ENCODE measurements at regions not wholly inside any gene's neighbourhood (a gene's known extent, or its start where the extent isn't known, plus 50 kb on each side); places are given as distances from the start of the nearest gene placed in this dataset.

GRCh38 chrX:77162777-77163176 lies 284.4 kb upstream of the FGF16 start:
- CTCF ChIA-PET = no interaction called here
- Mint-ChIP-seq H3K27ac (ENCODE audit: unreplicated experiment) (no peak overlapping the region), H3K9me3 (ENCODE audit: low read depth, unreplicated experiment) (peaks cover 12% of the 10 kb centered on the region), H3K4me1 (ENCODE audit: low read depth, unreplicated experiment) (no peaks in the 10 kb centered on the region), H3K27me3 (ENCODE audit: unreplicated experiment) (no peaks in the 10 kb centered on the region), H3K4me3 (ENCODE audit: low read depth, unreplicated experiment) (no peak overlapping the region), H3K36me3 (ENCODE audit: insufficient read depth, unreplicated experiment) (no peaks in the 10 kb centered on the region)
- no peak for DNase-seq
- intact Hi-C loops (cut with micrococcal nuclease; ENCODE audit: unreplicated experiment) = no loop called here
- TF ChIP-seq, protein P1, sequence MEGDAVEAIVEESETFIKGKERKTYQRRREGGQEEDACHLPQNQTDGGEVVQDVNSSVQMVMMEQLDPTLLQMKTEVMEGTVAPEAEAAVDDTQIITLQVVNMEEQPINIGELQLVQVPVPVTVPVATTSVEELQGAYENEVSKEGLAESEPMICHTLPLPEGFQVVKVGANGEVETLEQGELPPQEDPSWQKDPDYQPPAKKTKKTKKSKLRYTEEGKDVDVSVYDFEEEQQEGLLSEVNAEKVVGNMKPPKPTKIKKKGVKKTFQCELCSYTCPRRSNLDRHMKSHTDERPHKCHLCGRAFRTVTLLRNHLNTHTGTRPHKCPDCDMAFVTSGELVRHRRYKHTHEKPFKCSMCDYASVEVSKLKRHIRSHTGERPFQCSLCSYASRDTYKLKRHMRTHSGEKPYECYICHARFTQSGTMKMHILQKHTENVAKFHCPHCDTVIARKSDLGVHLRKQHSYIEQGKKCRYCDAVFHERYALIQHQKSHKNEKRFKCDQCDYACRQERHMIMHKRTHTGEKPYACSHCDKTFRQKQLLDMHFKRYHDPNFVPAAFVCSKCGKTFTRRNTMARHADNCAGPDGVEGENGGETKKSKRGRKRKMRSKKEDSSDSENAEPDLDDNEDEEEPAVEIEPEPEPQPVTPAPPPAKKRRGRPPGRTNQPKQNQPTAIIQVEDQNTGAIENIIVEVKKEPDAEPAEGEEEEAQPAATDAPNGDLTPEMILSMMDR (IDR thresholded peaks at IDR 0.05; ENCODE audit: unreplicated experiment) = no peak
- BruUV-seq (replicated peaks) = no TSS peak

DNA sequence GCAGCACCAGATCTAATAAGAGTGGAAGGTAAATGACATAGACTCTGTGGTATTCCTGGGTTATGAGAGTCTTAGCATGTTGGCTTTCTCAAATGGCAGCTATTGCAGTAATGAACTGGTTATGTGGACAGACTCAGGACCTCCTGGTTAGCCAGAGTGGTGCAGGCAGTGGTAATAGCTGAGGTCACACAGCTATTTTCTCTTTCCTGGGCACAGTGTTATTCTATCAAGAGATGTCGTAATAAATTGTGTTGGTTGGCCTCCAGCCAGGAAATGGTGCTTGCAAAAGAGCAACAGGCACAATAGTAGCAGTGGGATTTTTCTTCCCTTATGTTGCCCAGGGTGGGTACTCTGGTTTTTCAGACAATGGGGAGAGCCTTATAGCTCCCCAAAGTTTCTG lies 279.2 kb upstream of the FGF16 start:
- no peak overlapping the region for H3K27ac Mint-ChIP-seq (ENCODE audit: unreplicated experiment)
- intact Hi-C loops (cut with micrococcal nuclease; ENCODE audit: unreplicated experiment) = no loop called here
- TF ChIP-seq, protein P1 (IDR thresholded peaks at IDR 0.05; ENCODE audit: unreplicated experiment) = no peak
- no TSS peak for BruUV-seq (replicated peaks)
- no peaks in the 10 kb centered on the region for H3K36me3 Mint-ChIP-seq (ENCODE audit: insufficient read depth, unreplicated experiment)
- H3K27me3 Mint-ChIP-seq (ENCODE audit: unreplicated experiment) = no peaks in the 10 kb centered on the region
- DNase-seq = no peak
- H3K4me1 Mint-ChIP-seq (ENCODE audit: low read depth, unreplicated experiment) = no peaks in the 10 kb centered on the region
- peaks cover 7% of the 10 kb centered on the region for H3K9me3 Mint-ChIP-seq (ENCODE audit: low read depth, unreplicated experiment)
- CTCF ChIA-PET = no interaction called here
- H3K4me3 Mint-ChIP-seq (ENCODE audit: low read depth, unreplicated experiment) = no peak overlapping the region

DNA sequence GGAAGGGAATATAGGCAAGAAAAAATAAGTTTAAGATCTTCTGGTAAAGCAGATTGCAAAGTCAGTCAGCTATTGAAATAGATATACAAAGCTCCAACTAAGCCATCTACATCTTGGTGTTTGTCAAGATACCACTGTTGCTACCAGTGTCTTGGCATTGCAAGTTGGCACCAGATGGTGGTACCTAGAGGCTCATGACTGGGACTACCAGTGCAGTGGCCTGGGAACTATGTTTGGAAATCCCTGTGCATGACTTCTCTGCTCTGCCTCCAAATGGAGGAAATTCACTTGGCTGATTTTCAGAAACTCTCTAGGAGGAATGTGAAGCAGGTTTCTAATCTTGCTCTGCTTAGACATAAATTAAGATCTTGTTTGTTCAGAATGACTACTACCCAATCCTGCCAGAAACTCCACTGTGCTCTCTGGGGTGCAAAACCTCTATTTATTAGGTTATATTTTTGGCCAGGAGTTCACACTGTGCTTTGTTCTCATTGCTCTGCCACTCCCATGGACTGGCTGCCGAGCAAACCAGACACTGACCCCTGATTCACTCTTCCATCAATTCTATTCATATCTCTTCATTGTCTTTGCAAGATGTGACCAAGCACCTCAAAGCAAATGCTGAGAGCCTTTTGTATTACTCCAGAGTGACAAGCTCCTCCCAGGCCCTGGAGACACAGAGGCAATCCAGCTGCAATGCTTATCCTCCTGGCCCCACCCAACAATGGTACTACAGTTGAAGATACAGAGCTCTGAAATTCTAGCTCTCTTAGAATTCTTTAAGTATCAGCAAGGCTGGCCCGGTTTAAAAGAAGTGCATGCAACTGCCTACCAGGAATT lies 272.3 kb upstream of the FGF16 start:
- intact Hi-C loops (cut with micrococcal nuclease; ENCODE audit: unreplicated experiment) = no loop called here
- CTCF ChIA-PET = interaction anchor here (0.5 kb wide), 1 partner anchor 589 kb away, joined by 3 read pairs; no protein-coding TSS in a partner anchor
- Mint-ChIP-seq H3K4me1 (ENCODE audit: low read depth, unreplicated experiment) (no peaks in the 10 kb centered on the region), H3K27me3 (ENCODE audit: unreplicated experiment) (no peaks in the 10 kb centered on the region), H3K4me3 (ENCODE audit: low read depth, unreplicated experiment) (no peak overlapping the region), H3K27ac (ENCODE audit: unreplicated experiment) (no peak overlapping the region), H3K36me3 (ENCODE audit: insufficient read depth, unreplicated experiment) (no peaks in the 10 kb centered on the region), H3K9me3 (ENCODE audit: low read depth, unreplicated experiment) (peaks cover 7% of the 10 kb centered on the region)
- no TSS peak for BruUV-seq (replicated peaks)
- DNase-seq = no peak
- TF ChIP-seq, protein P1 (IDR thresholded peaks at IDR 0.05; ENCODE audit: unreplicated experiment) = no peak

DNA sequence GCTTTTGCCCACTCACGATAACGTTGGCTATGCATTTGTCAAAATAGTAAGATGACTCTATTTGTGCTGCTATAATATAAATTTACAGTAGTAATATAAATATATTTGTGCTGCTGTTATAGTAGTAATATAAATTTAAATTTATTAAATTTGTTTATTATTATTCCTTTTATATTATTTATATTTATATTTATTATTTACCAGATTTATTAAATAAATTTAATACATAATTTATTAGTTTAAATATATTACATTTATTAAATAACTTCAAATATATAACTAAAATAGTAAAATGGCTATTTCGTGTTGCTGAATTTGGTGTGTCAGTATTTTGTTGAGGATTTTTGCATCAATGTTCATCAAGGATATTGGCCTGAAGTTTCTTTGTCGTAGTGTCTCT lies 246.5 kb upstream of the FGF16 start:
- Mint-ChIP-seq H3K9me3 (ENCODE audit: low read depth, unreplicated experiment) (peaks cover 13% of the 10 kb centered on the region), H3K36me3 (ENCODE audit: insufficient read depth, unreplicated experiment) (no peaks in the 10 kb centered on the region), H3K4me1 (ENCODE audit: low read depth, unreplicated experiment) (no peaks in the 10 kb centered on the region), H3K27me3 (ENCODE audit: unreplicated experiment) (no peaks in the 10 kb centered on the region), H3K4me3 (ENCODE audit: low read depth, unreplicated experiment) (no peak overlapping the region), H3K27ac (ENCODE audit: unreplicated experiment) (no peak overlapping the region)
- intact Hi-C loops (cut with micrococcal nuclease; ENCODE audit: unreplicated experiment) = no loop called here
- no peak for DNase-seq
- CTCF ChIA-PET = no interaction called here
- TF ChIP-seq, protein P1 (IDR thresholded peaks at IDR 0.05; ENCODE audit: unreplicated experiment) = no peak
- BruUV-seq (replicated peaks) = no TSS peak
